Lung (tissue), 11 donors: ENCODE measurements at regions not wholly inside any gene's neighbourhood (a gene's known extent, or its start where the extent isn't known, plus 50 kb on each side); places are given as distances from the start of the nearest gene placed in this dataset.

Source experiments
- ATAC-seq: fragments of 200-7000 bp; cut with Tn5 transposase; one replicate; pipeline ENCODE4 v1.9.1; 2020; ENCODE audit warnings: moderate number of reproducible peaks; ENCODE audit not compliant: insufficient read depth, low FRiP score
- DNase-seq, 3 donors: peaks; one replicate each; pipeline ENCODE4 v3.0.0-alpha.2; 2013 to 2017
- H3K27ac ChIP-seq, 2 donors: one replicate each; pipeline ENCODE4 v1.5.1; 2013; ENCODE audit warnings: mild to moderate bottlenecking in 2 of 2, moderate library complexity in 2 of 2, control low read depth in 1 of 2, inconsistent platforms in 1 of 2, low read depth in 1 of 2, low read length in 1 of 2
- H3K27me3 ChIP-seq, 3 donors: one replicate each; pipeline ENCODE4 v1.5.1; 2013; ENCODE audit warnings: low read length in 2 of 3; ENCODE audit not compliant: control insufficient read depth in 3 of 3, insufficient read depth in 3 of 3
- H3K36me3 ChIP-seq, 4 donors: one replicate each; pipeline ENCODE4 v1.5.1; 2013; ENCODE audit warnings: low read length in 4 of 4, mild to moderate bottlenecking in 1 of 4, moderate library complexity in 1 of 4; ENCODE audit not compliant: control insufficient read depth in 4 of 4, insufficient read depth in 4 of 4
- H3K4me1 ChIP-seq, 5 donors: one replicate each; pipeline ENCODE4 v1.5.1; 2013; ENCODE audit warnings: low read length in 5 of 5, mild to moderate bottlenecking in 2 of 5, moderate library complexity in 1 of 5; ENCODE audit not compliant: control insufficient read depth in 5 of 5, insufficient read depth in 5 of 5
- H3K4me3 ChIP-seq: one replicate; pipeline ENCODE4 v1.5.1; 2013; ENCODE audit warnings: mild to moderate bottlenecking, control low read depth, moderate library complexity
- H3K9ac ChIP-seq, 2 donors: one replicate each; pipeline ENCODE4 v1.5.1; 2013; ENCODE audit warnings: low read length in 2 of 2, control low read depth in 1 of 2; ENCODE audit not compliant: insufficient read depth in 1 of 2
- H3K9me3 ChIP-seq, 4 donors: one replicate each; pipeline ENCODE4 v1.5.1; 2013; ENCODE audit warnings: low read length in 3 of 4, mild to moderate bottlenecking in 1 of 4, moderate library complexity in 1 of 4; ENCODE audit not compliant: control insufficient read depth in 4 of 4, insufficient read depth in 3 of 4
- WGBS, 2 donors: extraction: QIAGEN DNeasy Blood & Tissue Kit; methylation state at CpG; one replicate each; pipeline ENCODE4 v1.1.7; 2013; 5-methylcytosine and 5-hydroxymethylcytosine counted together
- TF ChIP-seq, protein P1 (sequence below): IDR thresholded peaks from 2 replicates; pipeline ENCODE4 v1.5.1; 2012; ENCODE audit warnings: mild to moderate bottlenecking; ENCODE audit errors: control extremely low read depth, extremely low read depth
- donor health status: control.
- donor health status: control.
- donor health status: Bipolar disorder and iron deficiency.
- donor health status: healthy.
- donor health status: DM: yes; HTN: yes; CAD: no.

DNA sequence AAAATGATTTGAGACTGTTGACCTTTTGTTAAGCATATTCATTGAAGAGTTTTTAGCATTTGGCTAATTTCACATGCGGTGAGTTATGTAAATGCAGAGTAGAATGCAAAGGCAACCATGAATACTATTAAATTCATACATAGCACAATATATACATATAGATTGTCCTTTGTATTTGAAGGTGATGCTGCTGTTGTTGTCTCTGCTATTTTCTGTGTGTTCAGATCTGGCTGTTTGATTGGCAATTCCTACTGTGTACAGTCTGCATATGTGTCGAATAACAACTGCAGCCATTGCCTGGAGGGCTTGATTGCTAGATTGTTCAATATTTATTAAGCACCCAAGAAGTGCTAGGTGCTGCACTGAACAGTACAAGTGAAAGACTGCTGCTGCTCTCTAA lies 187.4 kb downstream of the FOXG1 start:
- Histone ChIP-seq H3K4me1 (no peaks in the 10 kb centered on the region), H3K4me3 (no peak overlapping the region), H3K9me3 (peaks cover 0 to 2% (median 0%) of the 10 kb centered on the region in 4 donors), H3K27ac (no peak overlapping the region), H3K27me3 (peaks cover 0 to 3% (median 0%) of the 10 kb centered on the region in 3 donors), H3K36me3 (no peaks in the 10 kb centered on the region), H3K9ac (no peak overlapping the region)
- WGBS, 2 donors = 90 to 92% methylated on average over 2 of the region's 2 CpGs
- no peak for ATAC-seq
- TF ChIP-seq, protein P1, sequence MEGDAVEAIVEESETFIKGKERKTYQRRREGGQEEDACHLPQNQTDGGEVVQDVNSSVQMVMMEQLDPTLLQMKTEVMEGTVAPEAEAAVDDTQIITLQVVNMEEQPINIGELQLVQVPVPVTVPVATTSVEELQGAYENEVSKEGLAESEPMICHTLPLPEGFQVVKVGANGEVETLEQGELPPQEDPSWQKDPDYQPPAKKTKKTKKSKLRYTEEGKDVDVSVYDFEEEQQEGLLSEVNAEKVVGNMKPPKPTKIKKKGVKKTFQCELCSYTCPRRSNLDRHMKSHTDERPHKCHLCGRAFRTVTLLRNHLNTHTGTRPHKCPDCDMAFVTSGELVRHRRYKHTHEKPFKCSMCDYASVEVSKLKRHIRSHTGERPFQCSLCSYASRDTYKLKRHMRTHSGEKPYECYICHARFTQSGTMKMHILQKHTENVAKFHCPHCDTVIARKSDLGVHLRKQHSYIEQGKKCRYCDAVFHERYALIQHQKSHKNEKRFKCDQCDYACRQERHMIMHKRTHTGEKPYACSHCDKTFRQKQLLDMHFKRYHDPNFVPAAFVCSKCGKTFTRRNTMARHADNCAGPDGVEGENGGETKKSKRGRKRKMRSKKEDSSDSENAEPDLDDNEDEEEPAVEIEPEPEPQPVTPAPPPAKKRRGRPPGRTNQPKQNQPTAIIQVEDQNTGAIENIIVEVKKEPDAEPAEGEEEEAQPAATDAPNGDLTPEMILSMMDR = no peak
- no peak for DNase-seq

DNA sequence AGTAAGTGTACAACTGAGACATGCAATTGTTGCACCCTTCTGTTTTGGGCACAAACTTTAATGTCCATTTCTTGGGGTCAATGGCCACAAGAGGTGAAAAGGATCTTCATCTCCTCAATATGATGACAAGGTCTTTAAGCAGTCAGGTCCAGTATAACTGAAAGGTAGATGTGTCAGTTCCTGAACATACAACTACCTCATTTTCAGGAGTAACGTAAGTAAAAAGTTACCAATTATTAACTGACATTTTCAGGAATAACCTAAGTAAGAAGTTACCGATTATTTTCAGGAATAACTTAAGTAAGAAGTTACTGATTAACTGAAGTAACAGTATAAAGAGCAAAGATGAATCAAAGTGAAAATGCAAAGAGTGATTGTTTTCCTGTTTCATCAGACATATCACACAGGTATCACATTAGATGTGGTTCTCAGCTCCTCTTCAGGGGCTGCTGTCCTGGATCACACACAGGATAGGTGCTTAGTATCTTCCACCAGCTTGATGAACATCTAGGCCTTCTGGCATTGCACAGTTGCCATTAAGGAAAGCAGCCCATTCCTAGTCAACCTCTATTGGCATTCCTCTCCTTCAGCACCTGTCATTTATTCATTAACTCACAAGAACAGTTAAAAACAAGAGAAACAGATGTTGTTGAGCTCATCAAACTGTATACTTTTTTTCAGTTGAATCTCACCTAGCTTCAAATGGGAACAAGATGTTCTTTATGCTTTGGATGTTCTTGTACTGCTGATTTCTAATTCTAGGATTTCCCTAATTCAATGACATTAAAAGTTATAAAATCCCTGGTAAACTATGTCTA lies 200.0 kb downstream of the FOXG1 start:
- TF ChIP-seq, protein P1 = no peak
- Histone ChIP-seq H3K9ac (no peak overlapping the region), H3K4me3 (no peak overlapping the region), H3K4me1 (no peaks in the 10 kb centered on the region), H3K27me3 (no peaks in the 10 kb centered on the region), H3K36me3 (no peaks in the 10 kb centered on the region), H3K27ac (no peak overlapping the region), H3K9me3 (peaks cover 0 to 2% (median 0%) of the 10 kb centered on the region in 4 donors)
- no peak for ATAC-seq
- 82 to 87% methylated on average over 2 of the region's 2 CpGs for WGBS, 2 donors
- DNase-seq = no peak

DNA sequence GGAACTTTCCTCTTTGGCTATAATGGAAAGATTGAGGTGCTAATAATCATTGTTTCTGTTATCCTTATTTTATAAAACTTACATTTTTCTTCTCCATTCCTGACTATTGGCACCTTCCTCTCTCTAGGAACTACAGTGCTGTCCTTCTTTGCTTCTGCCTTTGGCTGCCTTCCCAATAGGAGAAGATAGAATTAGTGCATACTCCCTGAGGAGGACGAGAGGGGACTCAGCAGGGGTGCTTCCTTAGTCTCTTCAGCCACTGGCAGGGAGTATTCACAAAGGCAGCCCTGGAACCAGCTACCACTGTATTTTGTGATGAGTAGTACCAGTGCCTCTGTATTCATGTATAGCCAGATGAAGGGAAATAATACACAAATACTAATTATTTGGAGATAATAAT lies 208.5 kb downstream of the FOXG1 start:
- H3K4me1 ChIP-seq = no peaks in the 10 kb centered on the region
- WGBS, 2 donors = 15 to 39% methylated on average over 1 of the region's 1 CpG
- no peaks in the 10 kb centered on the region for H3K9me3 ChIP-seq
- ATAC-seq = no peak
- no peak overlapping the region for H3K4me3 ChIP-seq
- H3K36me3 ChIP-seq = no peaks in the 10 kb centered on the region
- no peak overlapping the region for H3K27ac ChIP-seq
- H3K27me3 ChIP-seq = no peaks in the 10 kb centered on the region
- DNase-seq = no peak
- no peak overlapping the region for H3K9ac ChIP-seq
- TF ChIP-seq, protein P1 = no peak
